ENCODE measurements at regions not wholly inside any gene's neighbourhood (a gene's known extent, or its start where the extent isn't known, plus 50 kb on each side); places are given as distances from the start of the nearest gene placed in this dataset.
"Not testable (repeated sequence)": the region's sequence is repeated elsewhere in the genome, so short reads cannot be mapped to it uniquely, and the experiment has no call there.

GRCh38 chr5:143519215-143519614 lies 115.7 kb upstream of the NR3C1 start:
- not testable (repeated sequence) for DNase-seq

GRCh38 chr5:143517824-143518223 lies 114.3 kb upstream of the NR3C1 start:
- not testable (repeated sequence) for DNase-seq

- no peak for DNase-seq
Observed at GRCh38 chr5:143516249-143516648, 112.8 kb upstream of the NR3C1 start.

GRCh38 chr5:143515829-143516228 lies 112.3 kb upstream of the NR3C1 start:
- DNase-seq = no peak

DNA sequence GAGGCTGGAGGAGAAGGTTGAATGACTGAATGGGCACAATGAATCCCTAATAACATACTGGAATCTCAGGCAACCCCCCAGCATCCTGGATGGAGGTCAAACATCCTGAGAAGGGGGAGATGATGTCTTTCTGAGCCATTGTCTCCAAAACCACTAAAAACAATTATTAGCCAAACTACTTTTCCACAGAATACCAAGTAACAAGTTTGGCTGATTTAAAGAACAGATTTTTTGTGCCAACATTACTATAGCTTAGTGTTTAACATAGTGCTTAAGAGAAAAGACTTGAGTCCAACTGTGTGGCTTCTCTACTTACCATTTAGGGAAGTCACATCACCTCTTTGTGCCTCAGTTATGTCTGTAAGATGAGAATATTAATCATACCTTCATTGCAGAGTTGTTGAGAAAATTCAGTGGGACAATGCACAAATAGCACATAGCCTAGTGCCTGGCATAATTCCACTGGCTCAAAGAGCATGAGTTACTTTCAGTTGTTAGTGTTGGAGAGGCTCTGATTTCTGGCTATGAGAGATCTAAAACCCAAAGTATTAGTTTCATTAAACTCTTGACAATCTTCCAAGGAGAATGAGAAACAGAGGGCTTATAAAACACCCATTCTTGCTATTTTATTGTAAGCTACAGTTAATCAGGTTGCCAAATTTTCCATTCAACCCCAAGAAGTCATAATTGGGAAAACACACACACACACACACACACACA lies 111.3 kb upstream of the NR3C1 start:
- no peak for DNase-seq

GRCh38 chr5:143513720-143514119 lies 110.2 kb upstream of the NR3C1 start:
- DNase-seq = no peak

GRCh38 chr5:143511736-143512135 lies 108.2 kb upstream of the NR3C1 start:
- no peak for DNase-seq

DNA sequence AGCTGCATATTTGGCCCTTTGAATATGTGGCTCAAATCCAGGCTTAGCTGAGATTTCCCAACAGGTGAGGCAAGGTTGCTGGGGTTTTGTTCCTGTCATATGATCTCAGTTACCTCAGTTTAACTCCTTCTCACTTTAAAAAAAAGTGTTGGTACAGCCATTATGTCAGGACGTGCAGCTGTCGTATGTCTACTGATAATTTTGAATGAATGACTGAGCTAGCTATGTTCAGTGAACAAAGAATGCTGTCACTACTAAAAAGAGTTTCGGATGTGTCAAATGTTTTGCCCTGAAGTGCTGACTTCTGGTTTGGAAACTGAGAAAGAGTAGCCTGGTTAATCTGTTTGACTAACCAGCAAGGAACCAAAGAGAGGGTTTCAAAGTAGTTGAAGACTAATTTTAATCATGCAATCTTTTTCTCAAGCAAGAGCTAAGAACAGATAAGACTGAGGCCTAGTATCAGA lies 106.3 kb upstream of the NR3C1 start:
- DNase-seq = no peak

- no peak for DNase-seq
Observed at GRCh38 chr5:143506836-143507552, 103.5 kb upstream of the NR3C1 start.

DNA sequence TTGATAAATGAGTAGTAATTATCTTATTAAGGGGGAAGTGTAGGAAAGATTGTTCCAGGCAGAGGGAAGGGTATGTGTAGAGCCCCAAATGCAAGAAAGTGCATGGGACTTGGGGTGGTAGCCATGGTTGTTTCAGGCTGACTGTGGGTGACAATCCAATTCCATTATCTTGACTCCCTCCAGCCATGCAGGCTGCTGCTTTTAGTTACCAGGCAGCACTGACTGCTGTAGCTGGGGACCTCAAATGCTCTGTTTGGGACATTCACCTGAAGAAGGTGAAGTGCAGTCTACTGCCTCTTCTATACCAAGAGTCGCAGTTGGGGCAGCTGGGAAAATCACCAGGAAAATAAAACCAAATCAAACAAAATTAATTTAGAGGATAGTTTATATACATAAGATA lies 102.4 kb upstream of the NR3C1 start:
- DNase-seq = no peak

GRCh38 chr5:143505354-143505753 lies 101.9 kb upstream of the NR3C1 start:
- no peak for DNase-seq

DNA sequence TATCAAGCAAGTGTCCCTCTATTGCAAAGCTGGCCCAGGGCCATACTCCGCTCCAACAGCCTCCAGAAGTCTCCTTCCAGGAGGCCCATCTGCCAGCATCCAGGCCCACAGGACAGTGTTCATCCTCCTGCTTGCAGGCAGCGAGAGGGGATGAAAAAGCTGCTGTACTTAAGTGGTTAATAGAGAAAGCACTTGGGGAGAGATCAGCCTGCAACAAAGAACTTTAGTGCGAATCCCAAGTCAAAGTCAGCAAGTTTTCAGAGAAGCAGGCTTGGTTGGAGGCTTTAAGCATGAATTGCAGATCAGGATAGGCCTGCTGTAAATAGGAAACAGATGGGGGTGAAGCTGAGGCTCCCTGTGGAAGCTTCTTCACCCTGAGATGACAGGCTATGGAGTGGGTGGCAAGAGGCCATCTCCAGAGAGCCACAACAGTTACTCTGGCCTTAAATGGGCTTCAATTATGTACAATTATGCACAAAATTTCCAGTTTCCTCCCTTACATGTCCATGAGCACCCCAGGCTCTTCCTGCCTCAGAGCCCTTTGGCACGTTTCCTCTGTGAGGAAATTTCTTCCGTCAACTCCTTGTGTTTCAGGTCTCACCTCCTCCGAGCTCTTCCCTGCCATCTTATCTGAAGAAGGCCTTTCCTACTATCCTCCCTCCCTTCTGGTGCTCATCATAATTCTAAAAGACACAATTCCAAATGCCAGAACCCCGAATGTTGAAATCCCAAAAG lies 98.0 kb upstream of the NR3C1 start:
- no peak for DNase-seq

GRCh38 chr5:143499480-143500114 lies 96.1 kb upstream of the NR3C1 start:
- no peak for DNase-seq

- no peak for DNase-seq
Observed at GRCh38 chr5:143498821-143499220, 95.3 kb upstream of the NR3C1 start.

DNA sequence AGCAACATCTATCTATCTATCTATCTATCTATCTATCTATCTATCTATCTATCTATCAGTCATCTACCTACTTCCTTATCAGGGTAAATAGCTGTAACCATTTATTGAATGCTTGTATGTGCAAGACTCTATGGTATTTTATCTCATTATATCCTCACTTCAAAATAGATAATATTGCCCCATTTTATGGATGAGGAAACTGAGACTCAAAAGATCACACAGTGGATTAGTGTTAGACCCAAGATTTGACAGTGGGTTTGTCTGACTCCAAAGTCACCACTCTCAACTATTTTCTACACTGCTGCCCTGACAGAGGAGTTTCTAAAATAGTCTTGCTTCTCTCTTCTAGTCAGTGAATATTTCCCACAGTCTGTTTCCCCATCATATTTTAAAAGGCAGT lies 94.3 kb upstream of the NR3C1 start:
- no peak for DNase-seq

DNA sequence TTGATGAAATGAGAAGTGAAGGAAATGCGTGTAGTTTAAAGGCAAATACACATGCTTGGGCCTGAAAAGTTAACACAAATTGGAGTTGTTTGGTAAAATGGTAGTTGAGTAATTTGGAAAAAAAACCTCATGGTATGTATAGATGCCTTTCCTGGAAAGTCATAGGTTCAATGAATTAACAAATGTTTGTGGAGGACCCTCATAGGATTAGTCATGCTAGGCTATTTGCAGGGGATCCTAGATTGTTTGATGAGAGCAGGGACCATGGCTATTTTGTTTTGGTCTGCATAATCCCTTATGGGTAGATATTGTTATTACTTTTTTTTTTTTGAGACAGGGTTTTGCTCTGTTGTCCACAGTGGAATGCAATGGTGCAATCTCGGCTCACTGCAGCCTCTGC lies 93.5 kb upstream of the NR3C1 start:
- no peak for DNase-seq

GRCh38 chr5:143495821-143496275 lies 92.4 kb upstream of the NR3C1 start:
- no peak for DNase-seq

- no peak for DNase-seq
Observed at GRCh38 chr5:143495110-143495509, 91.6 kb upstream of the NR3C1 start.

DNA sequence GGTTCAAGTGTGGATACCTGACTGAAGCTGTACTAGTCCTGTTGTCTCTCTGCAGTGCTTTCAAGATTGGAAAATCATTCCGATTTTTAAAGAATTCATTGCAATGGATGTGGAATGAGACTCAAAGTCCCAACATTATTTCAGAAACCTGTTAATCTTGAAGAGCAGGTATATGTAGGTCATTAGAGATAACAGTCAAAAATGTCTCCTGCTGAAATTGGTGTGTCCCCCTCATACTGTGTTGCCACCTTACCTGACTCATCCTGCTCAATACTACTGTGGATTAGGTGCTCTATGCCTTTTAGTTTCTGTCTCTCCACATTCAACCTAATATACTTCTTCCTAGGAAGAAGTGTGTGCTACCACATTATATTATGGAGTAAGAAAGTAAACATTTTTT lies 91.1 kb upstream of the NR3C1 start:
- DNase-seq = no peak

- DNase-seq = no peak
Observed at GRCh38 chr5:143494162-143494561, 90.7 kb upstream of the NR3C1 start.

DNA sequence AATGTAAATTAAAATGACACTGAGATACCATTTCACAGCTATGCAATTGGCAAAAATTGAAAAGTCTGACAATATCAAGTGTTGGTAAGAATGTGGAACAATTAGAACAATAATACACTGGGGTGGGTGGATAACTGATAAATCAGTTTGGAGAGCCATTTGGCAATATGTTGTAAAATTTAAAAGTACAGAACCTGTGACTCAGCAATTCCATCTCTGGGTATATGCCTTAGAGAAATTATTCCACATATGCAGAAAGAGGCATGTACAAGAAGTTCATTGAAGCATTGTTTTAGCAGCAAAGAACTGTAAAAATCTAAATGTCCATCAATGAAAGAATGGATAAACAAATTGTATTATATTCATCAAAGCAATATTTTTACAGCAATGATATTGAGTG lies 89.3 kb upstream of the NR3C1 start:
- no peak for DNase-seq

DNA sequence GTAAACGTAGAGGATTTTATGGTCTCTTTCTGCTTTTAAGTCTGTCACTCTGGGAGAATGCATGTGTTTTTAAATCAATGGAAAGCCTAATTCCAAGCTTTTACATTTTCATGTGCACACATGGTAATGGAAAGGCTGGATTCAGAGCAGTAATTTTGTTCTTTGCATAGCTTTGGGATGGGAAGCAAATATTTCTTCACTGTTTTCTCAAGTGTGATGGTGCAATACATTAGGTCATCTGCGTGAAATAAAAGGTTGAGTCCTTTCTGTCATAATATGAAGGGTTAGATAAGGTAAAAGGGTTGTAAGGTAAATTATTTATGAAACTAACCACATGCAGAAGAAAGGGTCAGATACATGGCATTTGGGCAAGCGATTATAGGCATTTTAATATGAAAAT lies 88.2 kb upstream of the NR3C1 start:
- DNase-seq = no peak

GRCh38 chr5:143488381-143488780 lies 84.9 kb upstream of the NR3C1 start:
- DNase-seq = no peak

Measured in NK-92 treated with Interleukin-12 subunit alpha and Interleukin-12 subunit beta, amount 100 ng/mL, for 24 hours (cell line).